ENCODE measurements at regions not wholly inside any gene's neighbourhood (a gene's known extent, or its start where the extent isn't known, plus 50 kb on each side); places are given as distances from the start of the nearest gene placed in this dataset.

DNA sequence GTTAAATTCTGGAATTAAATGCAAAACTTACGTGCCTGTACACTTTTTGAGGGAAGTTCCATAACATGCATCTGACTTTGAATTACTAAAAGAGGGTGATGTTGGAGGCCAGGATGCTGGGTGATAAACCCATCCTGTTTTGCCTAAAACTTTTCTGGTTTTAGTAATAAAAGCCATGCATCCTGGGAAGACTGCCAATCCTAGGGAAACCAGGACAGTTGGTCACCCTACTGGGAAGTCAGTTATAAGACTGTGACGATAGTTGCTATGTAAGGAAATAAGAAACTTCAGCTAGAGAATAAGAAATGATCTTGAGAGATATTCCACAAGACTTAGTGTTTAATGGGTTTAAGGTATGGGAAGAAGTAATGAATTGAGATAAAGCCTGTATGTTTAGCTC, 336.6 kb upstream of the LYPLAL1 start (continued):
- no peak for TF ChIP-seq SCMH1 (CRISPR knock-in tag; IDR thresholded peaks at IDR 0.05; ENCODE audit: borderline replicate concordance)
- no peak for TF ChIP-seq ZNF781 (CRISPR knock-in tag; IDR thresholded peaks at IDR 0.05; ENCODE audit: borderline replicate concordance, not compliant biosample characterization)

DNA sequence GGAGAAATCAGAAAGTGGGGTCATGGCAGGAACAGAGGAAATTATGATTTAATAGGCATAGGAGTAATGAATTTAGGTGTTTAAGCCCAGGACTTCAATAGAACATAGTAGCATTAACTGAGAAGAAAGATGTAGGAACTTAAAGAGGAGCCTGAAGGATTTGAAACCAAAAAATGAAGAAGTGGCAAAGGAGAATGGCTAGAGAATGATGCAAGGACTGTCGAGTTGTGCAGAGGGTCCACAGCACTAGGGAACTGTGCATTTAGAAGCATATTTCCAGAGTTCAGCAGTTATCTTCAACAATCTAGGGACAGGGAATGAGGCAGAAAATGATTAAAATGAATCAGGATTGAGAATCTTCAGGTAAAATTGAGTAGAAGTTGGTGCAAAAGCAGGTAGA, 328.1 kb upstream of the LYPLAL1 start:
- Histone ChIP-seq H3K9me3 (ENCODE audit: low read length) (no peaks in the 10 kb centered on the region), H4K20me1 (ENCODE audit: insufficient read depth, low read length) (no peaks in the 10 kb centered on the region), H3K79me2 (ENCODE audit: insufficient read depth, low read length) (no peaks in the 10 kb centered on the region), H3K4me2 (ENCODE audit: low read depth, low read length) (no peak overlapping the region), H3K4me1 (ENCODE audit: insufficient read depth, low read length) (no peaks in the 10 kb centered on the region), H3K36me3 (replicated peaks in 1 of 2; ENCODE audit: control insufficient read depth in 1 of 2, insufficient read depth in 2 of 2, low read length in 2 of 2) (no peaks in the 10 kb centered on the region), H3K4me3 (replicated peaks in 1 of 3; ENCODE audit: insufficient read depth in 1 of 3, low read depth in 2 of 3, low read length in 3 of 3) (no peak overlapping the region), H3K27me3 (ENCODE audit: control insufficient read depth in 1 of 2, insufficient read depth in 2 of 2, low read length in 2 of 2) (no peaks in the 10 kb centered on the region), H3K9ac (ENCODE audit: insufficient read depth, low read depth, low read length) (no peak overlapping the region), H3K27ac (ENCODE audit: extremely low read length, insufficient read depth, low read length) (no peak overlapping the region), H2AFZ (ENCODE audit: low read length) (no peak overlapping the region)
- ChIA-PET POLR2A (no interaction called here), CTCF (ENCODE audit: low intra/inter-chr PET ratio, low total read pairs) (no interaction called here)
- in situ Hi-C loops (cut with HindIII; ENCODE audit: extremely low pct_ligation_motif_present, low pct_unique_long_range_greater_than_20kb) (no loop called here), intact Hi-C loops (cut with micrococcal nuclease; ENCODE audit: unreplicated experiment) (no loop called here)
- ATAC-seq, result no peak
- TF ChIP-seq ARHGAP35 (CRISPR knock-in tag; IDR thresholded peaks at IDR 0.05; ENCODE audit: borderline replicate concordance) (no peak), SPEN (CRISPR knock-in tag; IDR thresholded peaks at IDR 0.05; ENCODE audit: low read depth) (no peak), ZNF430 (CRISPR knock-in tag; IDR thresholded peaks at IDR 0.05) (no peak), BRCA1 (CRISPR knock-in tag; IDR thresholded peaks at IDR 0.05) (no peak), ZNF746 (CRISPR knock-in tag; IDR thresholded peaks at IDR 0.05) (no peak), ZNF343 (CRISPR knock-in tag; IDR thresholded peaks at IDR 0.05) (no peak), CENPT (CRISPR knock-in tag; IDR thresholded peaks at IDR 0.05; ENCODE audit: low read depth) (no peak), MED8 (CRISPR knock-in tag; IDR thresholded peaks at IDR 0.05; ENCODE audit: insufficient replicate concordance) (no peak), LCORL (IDR thresholded peaks at IDR 0.05) (no peak), LCORL (CRISPR knock-in tag; IDR thresholded peaks at IDR 0.05) (no peak), ZNF446 (CRISPR knock-in tag; IDR thresholded peaks at IDR 0.05) (no peak), ZNF501 (CRISPR knock-in tag; IDR thresholded peaks at IDR 0.05) (no peak), NRL (CRISPR knock-in tag; IDR thresholded peaks at IDR 0.05; ENCODE audit: borderline replicate concordance) (no peak), ZNF207 (IDR thresholded peaks at IDR 0.05; ENCODE audit: borderline replicate concordance) (no peak), ZFP62 (CRISPR knock-in tag; IDR thresholded peaks at IDR 0.05) (no peak)
- TF ChIP-seq, protein P1, sequence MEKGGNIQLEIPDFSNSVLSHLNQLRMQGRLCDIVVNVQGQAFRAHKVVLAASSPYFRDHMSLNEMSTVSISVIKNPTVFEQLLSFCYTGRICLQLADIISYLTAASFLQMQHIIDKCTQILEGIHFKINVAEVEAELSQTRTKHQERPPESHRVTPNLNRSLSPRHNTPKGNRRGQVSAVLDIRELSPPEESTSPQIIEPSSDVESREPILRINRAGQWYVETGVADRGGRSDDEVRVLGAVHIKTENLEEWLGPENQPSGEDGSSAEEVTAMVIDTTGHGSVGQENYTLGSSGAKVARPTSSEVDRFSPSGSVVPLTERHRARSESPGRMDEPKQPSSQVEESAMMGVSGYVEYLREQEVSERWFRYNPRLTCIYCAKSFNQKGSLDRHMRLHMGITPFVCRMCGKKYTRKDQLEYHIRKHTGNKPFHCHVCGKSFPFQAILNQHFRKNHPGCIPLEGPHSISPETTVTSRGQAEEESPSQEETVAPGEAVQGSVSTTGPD (CRISPR knock-in tag; IDR thresholded peaks at IDR 0.05), result no peak
- TF ChIP-seq, protein P2, sequence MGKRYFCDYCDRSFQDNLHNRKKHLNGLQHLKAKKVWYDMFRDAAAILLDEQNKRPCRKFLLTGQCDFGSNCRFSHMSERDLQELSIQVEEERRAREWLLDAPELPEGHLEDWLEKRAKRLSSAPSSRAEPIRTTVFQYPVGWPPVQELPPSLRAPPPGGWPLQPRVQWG (CRISPR knock-in tag; IDR thresholded peaks at IDR 0.05; ENCODE audit: borderline replicate concordance, low read depth), result no peak
- TF ChIP-seq, protein P3, sequence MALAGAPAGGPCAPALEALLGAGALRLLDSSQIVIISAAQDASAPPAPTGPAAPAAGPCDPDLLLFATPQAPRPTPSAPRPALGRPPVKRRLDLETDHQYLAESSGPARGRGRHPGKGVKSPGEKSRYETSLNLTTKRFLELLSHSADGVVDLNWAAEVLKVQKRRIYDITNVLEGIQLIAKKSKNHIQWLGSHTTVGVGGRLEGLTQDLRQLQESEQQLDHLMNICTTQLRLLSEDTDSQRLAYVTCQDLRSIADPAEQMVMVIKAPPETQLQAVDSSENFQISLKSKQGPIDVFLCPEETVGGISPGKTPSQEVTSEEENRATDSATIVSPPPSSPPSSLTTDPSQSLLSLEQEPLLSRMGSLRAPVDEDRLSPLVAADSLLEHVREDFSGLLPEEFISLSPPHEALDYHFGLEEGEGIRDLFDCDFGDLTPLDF (CRISPR knock-in tag; IDR thresholded peaks at IDR 0.05), result no peak
- TF ChIP-seq, protein P4, sequence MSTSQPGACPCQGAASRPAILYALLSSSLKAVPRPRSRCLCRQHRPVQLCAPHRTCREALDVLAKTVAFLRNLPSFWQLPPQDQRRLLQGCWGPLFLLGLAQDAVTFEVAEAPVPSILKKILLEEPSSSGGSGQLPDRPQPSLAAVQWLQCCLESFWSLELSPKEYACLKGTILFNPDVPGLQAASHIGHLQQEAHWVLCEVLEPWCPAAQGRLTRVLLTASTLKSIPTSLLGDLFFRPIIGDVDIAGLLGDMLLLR (CRISPR knock-in tag; IDR thresholded peaks at IDR 0.05), result no peak
- no peak for FAIRE-seq
- DNase-seq (ENCODE audit: low spot score), result no peak
- WGBS (ENCODE audit: low lambda C conversion rate), result 0% methylated on average over 1 of the region's 1 CpG
- no TSS peak for BruUV-seq (replicated peaks)

Measured in HepG2 (cell line).